ENCODE measurements at regions not wholly inside any gene's neighbourhood (a gene's known extent, or its start where the extent isn't known, plus 50 kb on each side); places are given as distances from the start of the nearest gene placed in this dataset.

DNA sequence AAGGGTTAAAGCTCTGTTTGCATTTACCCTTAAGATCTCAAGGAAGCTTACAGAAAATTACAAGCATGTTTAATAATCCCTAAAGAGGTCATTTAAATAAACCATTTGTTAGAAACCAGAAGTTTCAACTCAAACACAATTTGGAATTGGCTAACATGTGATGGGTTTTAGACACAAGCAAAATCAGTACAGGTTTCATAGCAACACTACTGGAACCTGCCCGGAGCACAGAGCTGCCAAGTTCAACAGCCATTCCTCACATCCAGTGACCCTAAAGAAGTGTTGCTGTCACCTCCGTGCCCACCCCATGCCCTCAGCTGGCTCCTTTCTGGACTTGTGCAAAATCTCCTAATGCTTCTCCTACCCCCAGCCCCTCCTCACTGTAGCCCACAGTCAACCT lies 338.8 kb upstream of the AUTS2 start:
- Mint-ChIP-seq H3K4me3 (no peak overlapping the region), H3K27me3 (peaks cover 17% of the 10 kb centered on the region), H3K36me3 (no peaks in the 10 kb centered on the region), H3K4me1 (ENCODE audit: unreplicated experiment) (peaks cover 8% of the 10 kb centered on the region), H3K9me3 (no peaks in the 10 kb centered on the region), H3K27ac (no peak overlapping the region)
- TF ChIP-seq, protein P1, sequence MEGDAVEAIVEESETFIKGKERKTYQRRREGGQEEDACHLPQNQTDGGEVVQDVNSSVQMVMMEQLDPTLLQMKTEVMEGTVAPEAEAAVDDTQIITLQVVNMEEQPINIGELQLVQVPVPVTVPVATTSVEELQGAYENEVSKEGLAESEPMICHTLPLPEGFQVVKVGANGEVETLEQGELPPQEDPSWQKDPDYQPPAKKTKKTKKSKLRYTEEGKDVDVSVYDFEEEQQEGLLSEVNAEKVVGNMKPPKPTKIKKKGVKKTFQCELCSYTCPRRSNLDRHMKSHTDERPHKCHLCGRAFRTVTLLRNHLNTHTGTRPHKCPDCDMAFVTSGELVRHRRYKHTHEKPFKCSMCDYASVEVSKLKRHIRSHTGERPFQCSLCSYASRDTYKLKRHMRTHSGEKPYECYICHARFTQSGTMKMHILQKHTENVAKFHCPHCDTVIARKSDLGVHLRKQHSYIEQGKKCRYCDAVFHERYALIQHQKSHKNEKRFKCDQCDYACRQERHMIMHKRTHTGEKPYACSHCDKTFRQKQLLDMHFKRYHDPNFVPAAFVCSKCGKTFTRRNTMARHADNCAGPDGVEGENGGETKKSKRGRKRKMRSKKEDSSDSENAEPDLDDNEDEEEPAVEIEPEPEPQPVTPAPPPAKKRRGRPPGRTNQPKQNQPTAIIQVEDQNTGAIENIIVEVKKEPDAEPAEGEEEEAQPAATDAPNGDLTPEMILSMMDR (conservative IDR thresholded peaks at IDR 0.05): no peak
- DNase-seq (ENCODE audit: extremely low spot score, unreplicated experiment): no peak

DNA sequence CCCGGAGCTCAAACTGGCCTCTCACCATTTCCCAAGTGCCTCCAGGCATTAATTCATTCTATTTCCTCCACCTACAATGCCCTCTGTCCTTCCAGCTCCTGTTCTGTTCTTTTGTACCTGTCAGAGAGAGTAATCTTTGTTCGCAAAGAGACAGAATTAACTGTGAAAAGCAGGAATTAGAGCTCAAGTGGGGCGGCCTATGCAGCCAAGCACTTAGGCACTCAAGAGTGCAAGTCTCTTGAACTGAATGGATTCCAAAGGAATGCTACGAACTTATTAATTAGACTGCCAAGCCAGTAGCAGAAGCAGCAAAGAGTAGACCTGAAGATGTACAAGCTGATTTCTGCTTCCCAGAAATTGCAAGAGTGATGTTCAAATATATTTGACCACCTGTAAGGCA lies 338.3 kb upstream of the AUTS2 start:
- H3K27me3 Mint-ChIP-seq: peaks cover 11% of the 10 kb centered on the region
- peaks cover 6% of the 10 kb centered on the region for H3K4me1 Mint-ChIP-seq (ENCODE audit: unreplicated experiment)
- no peaks in the 10 kb centered on the region for H3K9me3 Mint-ChIP-seq
- H3K4me3 Mint-ChIP-seq: no peak overlapping the region
- TF ChIP-seq, protein P1 (conservative IDR thresholded peaks at IDR 0.05): no peak
- no peak for DNase-seq (ENCODE audit: extremely low spot score, unreplicated experiment)
- H3K27ac Mint-ChIP-seq: no peak overlapping the region
- H3K36me3 Mint-ChIP-seq: no peaks in the 10 kb centered on the region

DNA sequence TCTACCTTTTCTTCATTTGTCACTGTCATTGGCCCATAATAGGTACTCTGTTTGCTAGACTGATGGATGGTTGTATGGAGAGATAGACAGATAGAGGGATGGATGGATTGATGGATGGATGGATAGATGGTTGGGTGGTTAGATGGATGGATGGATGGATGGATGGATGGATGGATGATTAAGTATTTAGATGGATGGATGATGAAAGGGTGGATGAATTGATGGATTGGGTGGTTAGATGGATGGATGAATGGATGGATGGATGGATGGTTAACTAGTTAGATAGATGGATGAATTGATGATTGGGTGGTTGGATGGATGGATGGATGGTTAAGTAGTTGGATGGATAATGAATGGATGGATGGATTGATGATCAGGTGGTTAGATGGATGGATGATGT lies 334.7 kb upstream of the AUTS2 start:
- H3K4me3 Mint-ChIP-seq: no peak overlapping the region
- H3K36me3 Mint-ChIP-seq: no peaks in the 10 kb centered on the region
- peaks cover 5% of the 10 kb centered on the region for H3K27me3 Mint-ChIP-seq
- H3K27ac Mint-ChIP-seq: no peak overlapping the region
- no peak for DNase-seq (ENCODE audit: extremely low spot score, unreplicated experiment)
- peaks cover 6% of the 10 kb centered on the region for H3K4me1 Mint-ChIP-seq (ENCODE audit: unreplicated experiment)
- TF ChIP-seq, protein P1 (conservative IDR thresholded peaks at IDR 0.05): no peak
- H3K9me3 Mint-ChIP-seq: no peaks in the 10 kb centered on the region

DNA sequence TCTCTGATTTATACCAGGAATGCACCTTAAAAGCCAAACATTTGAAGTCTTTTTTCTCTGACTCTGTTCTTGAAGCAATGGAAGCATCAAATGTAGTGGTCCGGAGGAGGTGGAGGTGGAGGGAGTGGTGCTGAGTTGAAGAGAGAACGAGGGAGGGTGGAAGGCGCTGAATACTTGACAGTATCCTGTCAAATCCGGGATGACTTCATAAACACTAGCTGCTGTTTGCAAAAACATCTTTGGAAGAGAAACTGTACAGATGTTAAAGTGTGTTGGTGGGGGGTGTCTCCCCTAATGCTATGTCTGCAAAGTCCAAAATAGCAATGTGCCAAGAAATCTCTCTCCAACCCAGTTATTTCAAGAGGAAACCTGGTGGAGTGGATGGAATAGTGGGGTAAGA lies 328.5 kb upstream of the AUTS2 start:
- Mint-ChIP-seq H3K27ac (no peak overlapping the region), H3K4me3 (no peak overlapping the region), H3K27me3 (peaks cover 4% of the 10 kb centered on the region), H3K36me3 (no peaks in the 10 kb centered on the region), H3K9me3 (no peaks in the 10 kb centered on the region), H3K4me1 (ENCODE audit: unreplicated experiment) (peaks cover 5% of the 10 kb centered on the region)
- DNase-seq (ENCODE audit: extremely low spot score, unreplicated experiment): no peak
- TF ChIP-seq, protein P1 (conservative IDR thresholded peaks at IDR 0.05): no peak

DNA sequence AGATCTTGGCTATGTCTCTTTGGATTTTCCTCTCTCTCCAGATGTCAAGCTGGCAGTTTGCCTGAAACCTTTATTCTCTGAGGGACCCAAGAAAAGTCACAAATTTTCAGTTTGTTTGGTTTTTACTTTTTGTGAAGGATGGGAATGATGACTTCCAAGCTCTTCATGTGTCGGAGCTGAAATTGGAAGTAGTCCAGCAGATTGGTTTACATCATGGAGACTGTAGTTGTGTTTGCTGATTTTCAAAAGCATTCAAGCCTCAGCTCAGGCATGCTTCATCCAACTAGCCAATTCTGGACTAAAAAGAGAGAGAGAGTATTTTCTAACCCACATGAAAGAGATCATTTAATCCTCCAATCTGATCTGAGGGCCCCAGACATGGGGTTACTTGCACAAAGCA lies 326.2 kb upstream of the AUTS2 start:
- H3K4me3 Mint-ChIP-seq: no peak overlapping the region
- H3K36me3 Mint-ChIP-seq: no peaks in the 10 kb centered on the region
- H3K9me3 Mint-ChIP-seq: no peaks in the 10 kb centered on the region
- H3K4me1 Mint-ChIP-seq (ENCODE audit: unreplicated experiment): peaks cover 10% of the 10 kb centered on the region
- no peak for DNase-seq (ENCODE audit: extremely low spot score, unreplicated experiment)
- TF ChIP-seq, protein P1 (conservative IDR thresholded peaks at IDR 0.05): no peak
- H3K27me3 Mint-ChIP-seq: peaks cover 4% of the 10 kb centered on the region
- no peak overlapping the region for H3K27ac Mint-ChIP-seq

All from type B pancreatic cell (in vitro differentiated cells).